GM23338 (cell line): ENCODE measurements at regions not wholly inside any gene's neighbourhood (a gene's known extent, or its start where the extent isn't known, plus 50 kb on each side); places are given as distances from the start of the nearest gene placed in this dataset.

Source experiments
- ATAC-seq: fragments of 200-7000 bp; cut with Tn5 transposase; 3 replicates; pipeline ENCODE4 v1.9.1; 2020
- DNase-seq: peaks from one replicate; pipeline ENCODE4 v3.0.0-alpha.2; 2015; ENCODE audit warnings: low spot score
- H2AFZ ChIP-seq: fragments of 200-600 bp; sonication (generic); 2 replicates; pipeline ENCODE4 v1.8.0; 2016; ENCODE audit warnings: antibody characterized with exemption, mild to moderate bottlenecking, moderate library complexity
- H3F3A ChIP-seq: fragments of 200-600 bp; sonication (generic); replicated peaks from 2 replicates; pipeline ENCODE4 v1.8.0; 2017; ENCODE audit warnings: antibody characterized with exemption, mixed run types, low read depth
- H3K27ac ChIP-seq: fragments of 200-600 bp; sonication (generic); 2 replicates; pipeline ENCODE4 v1.6.1; 2016; ENCODE audit warnings: low read depth
- H3K27me3 ChIP-seq: fragments of 200-600 bp; sonication (generic); 2 replicates; pipeline ENCODE4 v1.8.0; 2016; ENCODE audit warnings: mild to moderate bottlenecking, mixed run types, moderate library complexity; ENCODE audit not compliant: insufficient read depth
- H3K36me3 ChIP-seq: fragments of 200-600 bp; sonication (generic); 2 replicates; pipeline ENCODE4 v1.8.0; 2016; ENCODE audit warnings: mild to moderate bottlenecking; ENCODE audit not compliant: insufficient read depth
- H3K4me1 ChIP-seq: fragments of 200-600 bp; sonication (generic); 2 replicates; pipeline ENCODE4 v1.8.0; 2016; ENCODE audit warnings: mild to moderate bottlenecking, moderate library complexity; ENCODE audit not compliant: insufficient read depth
- H3K4me2 ChIP-seq: fragments of 200-600 bp; sonication (generic); 2 replicates; pipeline ENCODE4 v1.7.1; 2017; ENCODE audit warnings: mixed run types
- H3K4me3 ChIP-seq: fragments of 200-600 bp; sonication (generic); 2 replicates; pipeline ENCODE4 v1.6.1; 2016; ENCODE audit warnings: mixed run types
- H3K79me2 ChIP-seq: fragments of 200-600 bp; sonication (generic); replicated peaks from 2 replicates; pipeline ENCODE4 v1.8.0; 2017; ENCODE audit warnings: mild to moderate bottlenecking; ENCODE audit not compliant: insufficient read depth
- H3K9me2 ChIP-seq: fragments of 200-600 bp; sonication (generic); 2 replicates; pipeline ENCODE4 v1.8.0; 2017; ENCODE audit not compliant: insufficient read depth
- H4K20me1 ChIP-seq: fragments of 200-600 bp; sonication (generic); replicated peaks from 2 replicates; pipeline ENCODE4 v1.8.0; 2017; ENCODE audit warnings: mild to moderate bottlenecking; ENCODE audit not compliant: insufficient read depth
- H3K27ac Mint-ChIP-seq: 2 replicates; pipeline ENCODE4 v1.8.0; 2020; ENCODE audit warnings: inconsistent platforms, mild to moderate bottlenecking, moderate library complexity, mixed read lengths
- H3K27me3 Mint-ChIP-seq: 3 replicates; pipeline ENCODE4 v1.8.0; 2022; ENCODE audit warnings: low read depth, mild to moderate bottlenecking, moderate library complexity, mixed read lengths, inconsistent platforms; ENCODE audit not compliant: insufficient read depth, poor library complexity
- H3K36me3 Mint-ChIP-seq: 3 replicates; pipeline ENCODE4 v1.8.0; 2021; ENCODE audit warnings: low read depth, mild to moderate bottlenecking, inconsistent platforms, moderate library complexity, mixed read lengths
- H3K4me1 Mint-ChIP-seq: 3 replicates; pipeline ENCODE4 v1.8.0; 2020; ENCODE audit warnings: mild to moderate bottlenecking, inconsistent platforms, mixed read lengths
- H3K4me3 Mint-ChIP-seq: 3 replicates; pipeline ENCODE4 v1.8.0; 2021; ENCODE audit warnings: moderate library complexity, mild to moderate bottlenecking, inconsistent platforms, mixed read lengths
- H3K9me3 Mint-ChIP-seq: 3 replicates; pipeline ENCODE4 v1.8.0; 2020; ENCODE audit warnings: moderate library complexity, mild to moderate bottlenecking, inconsistent platforms, mixed read lengths
- CTCF ChIP-seq, 2 experiments: fragments of 200-600 bp in 1 of 2; sonication (generic) in 1 of 2; conservative IDR thresholded peaks; 2 replicates each; pipeline versions ENCODE4 v1.5.1 to v1.6.1; 2016 to 2017; ENCODE audit warnings: antibody characterized with exemption in 2 of 2, low read depth in 2 of 2, mild to moderate bottlenecking in 2 of 2, moderate library complexity in 1 of 2
- EZH2 ChIP-seq: fragments of 200-600 bp; sonication (generic); IDR thresholded peaks from one replicate; pipeline ENCODE4 v1.8.0; 2017; ENCODE audit warnings: antibody characterized with exemption, mild to moderate bottlenecking, low read depth; ENCODE audit not compliant: unreplicated experiment
- EZH2phosphoT487 ChIP-seq: fragments of 200-600 bp; sonication (generic); IDR thresholded peaks from one replicate; pipeline ENCODE4 v1.8.1; 2018; ENCODE audit warnings: antibody characterized with exemption; ENCODE audit not compliant: unreplicated experiment
- NANOG ChIP-seq: IDR thresholded peaks from 2 replicates; pipeline ENCODE4 v1.6.1; 2016; ENCODE audit warnings: antibody characterized with exemption, borderline replicate concordance
- POLR2AphosphoS5 ChIP-seq: IDR thresholded peaks from 2 replicates; pipeline ENCODE4 v1.6.1; 2016; ENCODE audit warnings: antibody characterized with exemption, low read depth
- REST ChIP-seq: IDR thresholded peaks from one replicate; pipeline ENCODE4 v1.6.1; 2018; ENCODE audit warnings: antibody characterized with exemption; ENCODE audit not compliant: unreplicated experiment
- STAT1 ChIP-seq: IDR thresholded peaks from one replicate; pipeline ENCODE4 v1.6.1; 2016; ENCODE audit warnings: antibody characterized with exemption; ENCODE audit not compliant: unreplicated experiment
- ZNF331 ChIP-seq: fragments of 250-450 bp; sonication (Bioruptor Pico); IDR thresholded peaks from 2 replicates; pipeline ENCODE4 v1.5.0; 2020; ENCODE audit warnings: low read depth, mild to moderate bottlenecking, moderate library complexity
- ZNF462 ChIP-seq: fragments of 250-450 bp; sonication (Bioruptor Pico); IDR thresholded peaks from 2 replicates; pipeline ENCODE4 v1.5.0; 2020; ENCODE audit warnings: mild to moderate bottlenecking, moderate library complexity
- TF ChIP-seq, protein P1 (sequence below): IDR thresholded peaks from 2 replicates; pipeline ENCODE4 v1.6.1; 2016; ENCODE audit warnings: antibody characterized with exemption

GRCh38 chr21:26684889-26685288, 111.8 kb upstream of the CYYR1 start:
- H3K27ac Mint-ChIP-seq = no peak overlapping the region
- no peaks in the 10 kb centered on the region for H3K27me3 Mint-ChIP-seq
- no peak overlapping the region for H3K4me3 Mint-ChIP-seq
- H3K9me2 ChIP-seq = no peaks in the 10 kb centered on the region
- TF ChIP-seq ZNF331 (CRISPR knock-in tag) (no peak), EZH2phosphoT487 (no peak), POLR2AphosphoS5 (no peak), EZH2 (no peak)
- H3K4me1 Mint-ChIP-seq = no peaks in the 10 kb centered on the region
- H3K4me1 ChIP-seq = no peaks in the 10 kb centered on the region
- no peaks in the 10 kb centered on the region for H3K79me2 ChIP-seq
- no peaks in the 10 kb centered on the region for H3K36me3 Mint-ChIP-seq
- H2AFZ ChIP-seq = no peak overlapping the region
- no peaks in the 10 kb centered on the region for H3K9me3 Mint-ChIP-seq
- DNase-seq (no peak), ATAC-seq (no peak)
- no peak overlapping the region for H3K4me2 ChIP-seq
- H4K20me1 ChIP-seq = no peaks in the 10 kb centered on the region
- H3K27me3 ChIP-seq = no peaks in the 10 kb centered on the region
- no peak overlapping the region for H3K4me3 ChIP-seq
- H3F3A ChIP-seq = no peaks in the 10 kb centered on the region
- no peaks in the 10 kb centered on the region for H3K36me3 ChIP-seq
- H3K27ac ChIP-seq = no peak overlapping the region

- TF ChIP-seq ZNF462 (CRISPR knock-in tag) (no peak), EZH2phosphoT487 (no peak), REST (no peak), EZH2 (no peak), CTCF (conservative IDR thresholded peaks at IDR 0.05; ENCODE audit: low read depth in 2 of 2) (no peak), STAT1 (no peak), NANOG (no peak)
- TF ChIP-seq, protein P1, sequence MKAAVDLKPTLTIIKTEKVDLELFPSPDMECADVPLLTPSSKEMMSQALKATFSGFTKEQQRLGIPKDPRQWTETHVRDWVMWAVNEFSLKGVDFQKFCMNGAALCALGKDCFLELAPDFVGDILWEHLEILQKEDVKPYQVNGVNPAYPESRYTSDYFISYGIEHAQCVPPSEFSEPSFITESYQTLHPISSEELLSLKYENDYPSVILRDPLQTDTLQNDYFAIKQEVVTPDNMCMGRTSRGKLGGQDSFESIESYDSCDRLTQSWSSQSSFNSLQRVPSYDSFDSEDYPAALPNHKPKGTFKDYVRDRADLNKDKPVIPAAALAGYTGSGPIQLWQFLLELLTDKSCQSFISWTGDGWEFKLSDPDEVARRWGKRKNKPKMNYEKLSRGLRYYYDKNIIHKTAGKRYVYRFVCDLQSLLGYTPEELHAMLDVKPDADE = no peak
- no peaks in the 10 kb centered on the region for H3K9me3 Mint-ChIP-seq
Measured at GRCh38 chr21:26683996-26684395, 110.9 kb upstream of the CYYR1 start.

More at GRCh38 chr21:26683996-26684395, 110.9 kb upstream of the CYYR1 start:
- Mint-ChIP-seq H3K4me1 (no peaks in the 10 kb centered on the region), H3K27ac (no peak overlapping the region), H3K27me3 (no peaks in the 10 kb centered on the region), H3K4me3 (no peak overlapping the region), H3K36me3 (no peaks in the 10 kb centered on the region)
- no peak for DNase-seq
- H3K27ac ChIP-seq = no peak overlapping the region
- no peaks in the 10 kb centered on the region for H3K36me3 ChIP-seq
- no peaks in the 10 kb centered on the region for H3K9me2 ChIP-seq
- ATAC-seq = no peak
- no peak overlapping the region for H2AFZ ChIP-seq
- no peaks in the 10 kb centered on the region for H3K4me1 ChIP-seq
- no peaks in the 10 kb centered on the region for H3F3A ChIP-seq
- no peaks in the 10 kb centered on the region for H3K27me3 ChIP-seq
- no peak overlapping the region for H3K4me3 ChIP-seq
- H4K20me1 ChIP-seq = no peaks in the 10 kb centered on the region
- no peak overlapping the region for H3K4me2 ChIP-seq
- no peaks in the 10 kb centered on the region for H3K79me2 ChIP-seq
